ENCODE measurements at regions not wholly inside any gene's neighbourhood (a gene's known extent, or its start where the extent isn't known, plus 50 kb on each side); places are given as distances from the start of the nearest gene placed in this dataset.

DNA sequence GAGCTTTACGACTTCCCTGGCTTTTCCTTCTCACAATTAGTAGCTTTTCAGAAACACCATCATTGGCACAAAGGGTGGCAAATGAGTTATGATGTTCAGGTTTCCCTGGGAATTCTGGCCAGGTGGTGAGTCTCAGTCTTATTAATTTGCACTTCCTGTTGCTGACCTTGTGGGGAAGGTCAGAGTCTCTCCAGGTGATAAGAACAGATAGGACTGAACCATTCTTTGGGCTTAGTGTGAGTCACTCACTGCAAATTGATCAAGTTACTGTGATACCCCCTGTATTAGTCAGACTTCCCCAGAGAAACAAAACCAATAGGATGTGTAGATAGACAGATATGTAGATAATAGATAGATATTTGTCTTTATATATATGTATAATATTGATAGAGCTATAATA, 53.8 kb upstream of the RANBP3L start:
- DNase-seq, result no peak

DNA sequence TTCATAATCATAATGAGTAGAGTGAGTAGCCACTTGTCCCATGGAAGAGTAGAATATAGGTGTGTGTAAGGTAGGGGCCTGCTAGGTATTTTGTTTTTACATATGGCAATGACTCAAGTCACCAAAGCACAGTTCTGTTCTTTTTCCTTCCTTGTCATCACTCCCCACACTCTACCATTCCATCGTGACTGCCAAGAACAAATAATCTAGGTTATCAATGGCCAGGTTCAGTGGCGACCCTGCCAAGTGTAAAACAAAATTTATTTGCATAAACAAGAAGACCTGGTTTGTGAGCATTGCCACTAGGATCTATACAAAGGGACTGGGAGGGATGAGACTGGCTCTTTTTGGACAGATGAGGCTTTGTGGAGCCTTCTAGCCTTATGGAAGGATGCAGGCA, 55.2 kb upstream of the RANBP3L start:
- DNase-seq, result no peak

DNA sequence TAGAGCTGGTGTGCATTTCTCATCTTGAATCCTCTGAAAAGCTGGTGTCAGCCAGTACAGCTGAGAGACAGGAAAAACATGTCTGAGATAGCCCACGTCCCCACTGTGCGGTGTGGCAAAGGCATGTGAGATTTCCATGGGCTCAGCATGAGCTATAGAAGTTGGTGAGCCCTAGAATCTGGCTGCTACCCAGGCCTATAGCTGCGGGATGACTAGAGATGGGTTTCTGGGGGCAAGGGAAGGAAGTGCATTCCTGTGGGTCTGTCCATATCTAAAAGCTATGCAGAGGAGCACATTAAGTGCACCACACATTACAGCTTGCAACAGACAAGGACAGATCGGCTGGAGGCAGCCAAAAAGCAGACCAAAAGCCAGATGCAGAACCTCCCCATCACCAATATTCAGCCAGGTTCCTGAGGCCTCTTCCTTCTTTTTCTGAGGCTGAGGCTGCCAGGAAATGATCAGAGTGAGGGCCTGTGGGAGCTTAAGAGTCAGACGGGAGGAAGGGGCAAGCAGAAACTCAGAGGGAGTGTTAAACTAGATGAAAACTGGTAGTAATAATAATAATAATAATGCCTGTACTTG, 55.8 kb upstream of the RANBP3L start:
- peak; percentile 62 to 83 for DNase-seq

DNA sequence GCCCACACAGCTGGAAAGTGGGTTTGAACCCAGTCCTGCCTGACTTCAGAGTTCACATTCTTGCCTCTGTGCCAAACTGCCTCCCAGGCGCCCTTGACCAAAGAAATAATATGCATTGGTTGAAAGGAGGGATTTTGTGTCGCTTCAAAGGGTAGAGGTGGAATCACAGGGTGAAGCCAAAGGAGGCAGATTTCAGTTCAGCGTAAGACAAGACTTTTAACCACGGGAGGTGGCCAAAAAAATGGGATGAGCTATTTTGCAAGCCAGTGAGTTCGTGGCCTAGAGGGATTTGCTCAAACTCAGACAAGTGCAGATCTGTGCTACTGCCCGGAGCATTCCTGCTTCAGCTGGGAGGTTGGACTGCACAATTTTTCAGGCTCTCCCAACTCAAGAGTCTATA, 57.6 kb upstream of the RANBP3L start:
- DNase-seq, result no peak

DNA sequence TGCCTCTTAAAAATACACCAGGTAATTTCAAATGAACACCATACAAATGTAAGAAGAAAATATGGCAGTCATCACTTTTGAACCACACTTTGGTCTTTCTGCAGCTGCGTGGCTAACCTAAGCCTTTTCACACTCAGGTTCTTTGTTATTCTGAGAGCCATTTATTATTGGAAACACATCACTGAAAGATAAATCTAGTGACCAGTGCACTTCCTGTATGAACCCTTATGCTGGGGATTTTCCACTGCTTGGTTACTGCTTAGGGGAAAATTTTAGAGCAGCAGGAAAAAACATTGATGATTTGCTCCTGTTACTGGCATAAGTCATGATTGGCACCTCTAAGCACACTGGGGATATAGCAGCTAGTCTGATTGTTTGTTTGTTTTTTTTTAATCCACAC, 58.6 kb upstream of the RANBP3L start:
- no peak for DNase-seq

DNA sequence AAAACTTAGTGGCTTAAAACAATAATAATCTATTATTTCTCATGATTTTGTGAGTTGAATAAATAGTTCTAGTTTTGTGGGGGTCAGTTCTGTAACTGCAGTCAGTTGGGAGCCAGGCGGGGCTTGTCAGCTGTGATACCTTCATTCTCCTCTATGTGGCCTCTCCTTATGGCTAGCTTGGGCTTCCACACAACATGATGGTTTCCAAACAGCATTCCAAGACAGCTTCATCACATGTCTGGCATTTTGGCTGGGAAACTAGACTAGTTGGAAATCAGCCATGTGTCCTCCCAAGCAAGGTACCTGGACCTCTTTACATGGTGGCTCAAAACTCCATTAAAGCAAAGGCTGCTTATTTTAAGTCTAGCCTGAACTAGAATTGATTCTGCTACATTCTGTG, 61.4 kb upstream of the RANBP3L start:
- DNase-seq, result peak in 1 of 2 experiments; percentile 6

DNA sequence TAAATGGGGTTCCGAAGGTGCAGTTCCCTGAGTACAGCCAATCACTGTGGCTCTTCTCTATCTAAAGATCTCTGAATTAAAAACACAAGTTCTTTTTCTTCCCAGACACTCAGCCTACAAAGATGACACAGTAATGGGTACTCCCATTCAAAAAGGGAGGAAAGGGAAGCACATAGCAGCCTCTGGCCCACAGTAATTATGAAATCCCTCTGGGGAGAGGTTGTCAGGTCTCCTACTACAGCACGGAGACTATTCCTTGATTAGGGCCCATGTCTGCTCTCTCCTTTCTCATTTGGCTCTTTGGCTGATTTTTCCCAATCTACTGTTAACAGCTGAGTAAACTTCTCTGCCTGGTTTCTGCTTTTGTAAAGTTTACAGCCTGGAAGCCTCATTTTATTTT, 62.0 kb upstream of the RANBP3L start:
- DNase-seq, result no peak

DNA sequence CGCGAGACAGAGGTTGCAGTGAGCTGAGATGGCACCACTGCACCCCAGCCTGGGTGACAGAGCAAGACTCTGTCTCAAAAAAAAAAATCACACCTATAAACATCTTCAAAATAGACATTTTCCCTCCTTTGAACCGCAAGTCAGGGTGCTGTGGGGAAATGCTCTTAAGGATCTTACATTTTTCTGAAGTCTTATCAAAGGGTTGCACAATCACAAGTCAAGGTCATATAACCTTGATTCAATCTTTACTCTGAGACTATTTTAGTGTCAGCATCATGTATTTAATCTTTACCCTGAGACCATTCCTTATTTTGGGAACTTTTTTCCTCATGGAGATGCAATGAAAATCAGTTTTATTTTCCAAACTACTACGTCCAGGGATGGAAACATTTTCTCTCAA, 62.8 kb upstream of the RANBP3L start:
- DNase-seq, result no peak

DNA sequence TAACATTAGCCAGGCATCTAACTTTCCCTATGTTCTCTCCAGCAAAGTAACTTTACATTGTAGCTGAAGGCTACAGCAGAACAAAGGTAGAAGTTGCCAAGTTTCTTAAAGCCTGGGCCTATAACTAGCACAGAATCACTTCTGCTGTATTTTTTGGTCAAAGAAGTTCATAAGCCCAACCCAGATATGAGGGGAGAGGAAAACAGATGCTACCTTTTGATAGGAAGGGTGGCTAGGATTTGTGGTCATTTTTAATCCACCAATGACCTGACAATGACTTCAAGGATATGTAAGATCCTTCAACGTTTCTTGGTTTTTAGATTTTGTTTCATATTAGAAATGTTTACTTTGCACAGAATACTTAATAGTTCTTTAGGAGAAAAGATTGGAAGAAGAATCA, 64.2 kb upstream of the RANBP3L start:
- DNase-seq, result no peak

DNA sequence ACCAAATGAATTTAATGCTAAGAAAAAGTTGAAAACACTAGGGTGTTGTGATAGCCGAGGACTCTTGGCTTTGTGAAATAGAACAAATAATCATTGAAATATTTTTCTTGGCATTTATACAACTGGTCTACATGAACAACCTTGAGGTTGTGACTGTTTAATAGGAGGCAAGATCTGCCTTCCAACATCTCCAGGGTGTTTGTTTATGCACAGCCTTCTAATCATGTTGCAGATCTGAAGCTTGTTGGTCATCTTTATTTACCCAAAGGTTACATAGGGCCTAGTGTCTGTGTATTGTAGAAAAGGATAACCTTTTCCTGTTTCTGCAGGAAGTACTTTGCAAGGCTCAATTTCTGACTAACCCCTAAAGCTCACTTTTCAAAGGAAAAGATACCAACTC, 65.2 kb upstream of the RANBP3L start:
- DNase-seq, result no peak

DNA sequence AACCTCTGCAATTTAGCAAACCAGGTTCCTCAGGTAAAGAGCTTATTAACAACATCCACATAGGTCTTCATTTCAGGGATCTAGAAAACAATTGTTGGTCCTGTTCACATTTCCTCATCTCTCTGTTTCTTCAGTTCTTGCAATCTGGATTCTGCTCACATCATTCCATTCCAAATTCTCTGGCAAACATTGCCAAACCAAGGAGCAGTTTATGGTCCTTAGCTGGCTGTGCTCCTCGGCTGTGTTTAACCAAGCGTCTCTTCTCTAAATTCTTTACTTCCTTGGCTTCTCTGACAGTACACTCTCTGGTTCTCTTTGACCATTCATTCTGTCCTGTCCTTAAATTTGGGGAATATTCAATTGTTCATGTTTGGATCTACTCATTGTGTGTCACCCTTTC, 65.8 kb upstream of the RANBP3L start:
- DNase-seq, result no peak

DNA sequence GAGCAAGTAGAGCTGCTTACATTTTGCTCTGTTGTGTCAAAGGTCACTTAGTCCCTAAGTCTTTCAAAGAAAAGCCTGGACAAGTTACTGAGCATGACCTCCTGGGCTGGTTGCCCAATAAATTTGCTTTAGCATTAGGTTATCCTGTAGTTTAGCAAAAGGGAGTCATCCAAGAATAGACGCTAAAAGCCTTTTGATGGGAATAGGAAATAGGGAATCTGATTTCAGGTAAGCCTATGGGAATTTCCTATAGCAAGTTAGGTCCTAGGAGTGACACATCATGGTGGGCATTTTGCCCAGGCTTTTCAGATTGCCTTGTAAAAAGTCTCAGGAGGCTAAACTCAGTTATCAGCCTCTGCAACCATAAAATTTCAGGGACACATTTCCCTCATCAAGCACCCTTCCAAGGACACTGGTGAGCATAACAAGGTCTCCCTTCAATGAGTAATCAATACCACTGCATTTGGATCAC, 67.6 kb upstream of the RANBP3L start:
- no peak for DNase-seq

DNA sequence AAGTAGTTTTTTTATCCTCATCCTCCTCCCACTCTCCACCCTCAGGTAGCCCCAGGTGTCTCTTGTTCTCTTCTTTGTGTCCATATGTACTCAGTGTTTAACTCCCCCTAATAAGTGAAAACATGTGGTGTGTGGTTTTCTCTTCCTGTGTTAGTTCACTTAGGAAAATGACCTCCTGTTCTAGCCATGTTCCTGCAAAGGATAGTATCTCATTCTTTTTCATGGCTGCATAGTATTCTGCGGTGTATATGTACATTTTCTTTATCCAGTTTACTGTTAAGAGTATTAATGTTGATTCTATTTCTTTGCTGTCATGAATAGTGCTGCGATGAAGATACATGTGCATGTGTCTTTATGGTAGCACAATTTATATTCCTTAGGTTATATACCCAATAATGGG, 68.4 kb upstream of the RANBP3L start:
- DNase-seq, result no peak

DNA sequence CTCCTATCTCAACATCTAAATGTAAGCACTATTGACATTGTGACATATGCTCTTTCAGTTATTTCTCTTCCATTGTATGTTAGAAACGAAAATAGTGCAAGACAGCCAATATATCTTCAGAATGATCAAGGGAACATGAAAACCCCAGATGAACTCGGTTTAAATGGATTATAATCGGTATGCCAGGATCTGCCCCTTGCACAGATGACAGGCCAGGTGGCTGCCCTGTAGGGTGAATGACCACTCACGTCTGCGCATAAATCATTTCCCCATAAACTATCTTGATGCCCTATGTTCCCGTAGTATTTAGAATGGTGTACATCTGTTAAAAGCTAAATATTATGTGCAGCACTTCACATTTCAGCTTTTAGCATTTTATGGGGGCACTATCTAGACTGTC, 69.7 kb upstream of the RANBP3L start:
- no peak for DNase-seq

DNA sequence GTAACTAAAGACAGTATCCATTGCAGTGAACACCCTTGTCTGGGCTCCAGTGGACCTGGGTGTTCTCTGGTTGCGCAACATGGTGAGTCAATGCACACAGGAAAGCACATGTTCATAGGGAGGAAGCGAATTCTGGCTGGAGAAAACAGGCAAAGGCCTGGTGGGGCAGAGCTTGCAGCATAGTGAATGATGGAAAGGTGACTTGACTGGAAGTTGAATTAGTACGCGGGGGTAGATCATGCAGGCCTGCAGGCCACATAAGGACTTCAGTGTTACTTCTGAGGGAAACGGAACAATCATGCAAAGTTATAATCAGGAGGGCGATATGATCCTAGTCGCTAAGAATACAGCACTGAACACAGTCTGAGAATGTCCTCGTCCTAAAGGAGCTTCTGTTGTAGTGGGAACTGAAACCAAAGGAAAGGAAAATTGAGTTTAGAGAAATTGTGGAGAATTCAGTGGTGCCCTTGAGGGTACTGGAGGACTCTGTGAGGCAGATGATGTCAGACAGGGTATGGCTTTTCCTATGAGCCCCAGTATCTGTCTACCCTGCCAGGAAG, 71.9 kb upstream of the RANBP3L start:
- DNase-seq, result peak; percentile 94 to 96

DNA sequence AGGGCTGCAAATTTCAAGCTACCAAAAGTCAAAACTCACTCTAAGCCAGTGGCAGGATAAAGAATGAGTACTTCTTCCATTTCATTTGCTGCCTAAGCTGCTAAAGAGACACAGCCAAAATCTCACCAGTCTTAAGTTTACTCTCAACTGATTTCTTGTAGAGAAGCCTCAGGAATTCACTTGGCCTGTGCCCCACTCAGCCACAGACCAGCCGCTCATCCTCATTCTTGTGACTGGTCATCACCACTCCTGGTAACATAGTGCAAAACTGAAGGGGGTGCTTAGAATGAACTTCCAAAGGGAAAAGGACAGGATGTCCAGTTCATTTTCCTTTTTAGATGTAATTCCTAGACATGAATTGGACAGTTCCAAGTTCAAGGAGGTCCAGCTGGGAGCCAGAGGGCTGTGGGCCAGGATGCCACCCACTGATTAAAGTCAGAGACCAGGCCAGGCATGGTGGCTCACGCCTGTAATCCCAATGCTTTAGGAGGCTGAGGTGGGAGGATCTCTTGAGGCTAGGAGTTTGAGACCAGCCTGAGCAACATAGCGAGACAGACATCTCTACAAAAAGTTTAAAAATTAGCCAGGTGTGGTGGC, 72.7 kb upstream of the RANBP3L start:
- DNase-seq, result no peak

DNA sequence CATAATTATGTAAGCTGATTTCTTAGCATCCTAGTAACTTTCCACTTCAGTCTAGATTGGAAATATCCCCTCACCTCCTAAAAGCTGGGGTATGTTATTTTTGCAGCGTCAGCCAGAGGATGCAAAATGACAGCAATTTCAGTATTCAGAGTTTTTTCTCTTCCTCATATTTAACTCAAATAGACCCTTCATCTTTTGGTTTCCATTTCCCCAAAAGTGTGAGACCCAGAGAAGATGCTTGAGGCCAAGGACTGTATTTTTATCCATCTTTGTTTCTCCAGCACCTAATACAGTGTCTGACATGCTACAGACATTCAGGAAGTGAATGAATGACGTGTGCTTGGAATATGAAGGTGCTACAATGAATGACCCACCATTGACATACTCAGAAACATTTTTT, 75.5 kb upstream of the RANBP3L start:
- DNase-seq, result no peak

DNA sequence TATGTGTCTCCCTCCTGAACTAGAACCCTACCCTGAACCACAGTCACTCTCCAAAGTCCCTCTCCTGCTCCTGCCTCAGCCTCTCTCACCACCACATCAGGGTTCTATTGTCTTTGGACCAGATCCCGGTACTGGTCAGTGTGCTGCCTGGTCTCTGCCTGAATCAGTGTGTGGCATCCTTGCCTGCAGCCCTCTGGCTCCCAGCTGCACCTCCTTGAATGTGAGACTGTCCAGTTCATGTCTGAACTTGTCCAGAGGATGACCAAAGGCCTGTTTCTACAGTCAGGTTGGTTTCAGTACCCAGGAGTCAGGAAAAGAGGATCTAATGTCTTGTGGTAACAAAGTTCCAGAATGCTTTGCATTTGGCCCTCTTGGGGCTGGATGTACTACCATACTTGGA, 76.8 kb upstream of the RANBP3L start:
- no peak for DNase-seq

DNA sequence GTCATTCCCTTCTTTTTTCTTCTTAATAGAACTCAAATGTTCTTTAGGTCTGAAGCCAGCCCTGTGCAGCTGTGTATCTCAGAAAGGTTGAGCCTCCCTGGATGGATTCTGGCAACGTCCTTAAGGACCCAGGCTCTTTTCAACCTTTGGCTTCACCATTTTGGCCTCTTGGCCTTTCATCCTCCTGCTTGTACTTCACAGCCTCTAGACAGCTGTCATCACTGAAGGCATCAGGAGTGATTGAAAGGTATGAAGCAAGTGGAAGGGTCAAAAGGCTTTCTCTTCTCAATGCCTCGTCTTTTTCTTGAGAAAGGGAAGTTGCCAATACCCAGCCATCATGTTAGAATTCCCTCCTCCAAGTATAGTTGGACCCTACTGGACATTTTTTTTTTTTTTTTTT, 81.2 kb upstream of the RANBP3L start:
- DNase-seq, result no peak

DNA sequence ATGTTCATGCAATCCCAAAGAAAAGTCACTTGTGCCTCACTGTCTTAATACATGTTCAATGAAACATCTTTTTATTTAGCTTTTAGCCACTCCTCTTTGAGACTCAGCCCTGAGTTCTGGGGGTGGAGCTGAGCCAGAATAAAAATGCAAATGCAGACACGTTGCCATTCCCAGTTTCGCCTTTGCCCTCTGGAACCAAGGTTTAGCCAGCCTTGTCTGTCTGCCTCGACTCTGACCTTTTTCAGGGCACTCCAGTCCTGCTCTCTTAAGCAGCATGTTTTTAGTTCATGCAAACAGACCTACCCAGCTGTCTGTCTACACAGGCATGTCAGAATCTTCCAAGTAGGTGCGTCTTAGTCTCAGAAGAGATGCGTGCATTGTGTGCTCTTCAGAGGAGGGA, 82.2 kb upstream of the RANBP3L start:
- no peak for DNase-seq

DNA sequence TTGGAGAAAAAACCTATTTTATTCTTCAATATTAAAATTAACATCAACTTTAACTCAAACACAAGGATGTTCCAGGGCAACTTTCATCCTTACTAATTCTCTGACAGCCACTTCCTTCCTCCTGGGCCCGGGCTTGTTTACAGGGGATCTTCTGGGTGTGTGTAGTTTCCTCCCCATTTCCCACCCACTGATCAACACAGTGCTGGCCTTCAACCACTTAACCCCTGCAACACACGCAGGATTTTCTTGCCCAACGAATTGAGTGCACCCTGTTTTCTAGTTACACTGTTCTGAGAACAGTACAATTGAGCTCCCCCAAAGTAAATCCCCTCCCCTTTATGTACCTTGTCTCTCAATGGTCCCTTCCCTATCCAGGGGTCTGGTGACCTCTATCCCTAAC, 83.1 kb upstream of the RANBP3L start:
- DNase-seq, result no peak

DNA sequence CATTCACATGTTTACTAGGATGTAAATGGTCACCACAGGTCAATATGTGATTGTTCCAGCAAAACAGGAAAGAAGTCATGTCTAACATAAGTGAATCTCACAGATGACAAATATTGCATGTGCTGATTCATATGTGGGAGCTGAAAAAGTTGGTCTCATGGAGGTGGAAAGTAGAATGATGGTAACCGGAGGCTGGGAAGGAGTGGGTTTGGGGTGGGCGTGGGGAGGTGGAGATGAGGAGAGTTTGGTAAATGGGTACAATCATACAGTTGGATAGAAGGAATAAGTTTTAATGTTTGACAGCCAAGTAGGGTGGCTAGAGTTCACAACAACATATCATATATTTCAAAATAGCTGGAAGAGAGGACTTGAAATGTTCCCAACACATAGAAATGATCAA, 83.8 kb upstream of the RANBP3L start:
- no peak for DNase-seq

DNA sequence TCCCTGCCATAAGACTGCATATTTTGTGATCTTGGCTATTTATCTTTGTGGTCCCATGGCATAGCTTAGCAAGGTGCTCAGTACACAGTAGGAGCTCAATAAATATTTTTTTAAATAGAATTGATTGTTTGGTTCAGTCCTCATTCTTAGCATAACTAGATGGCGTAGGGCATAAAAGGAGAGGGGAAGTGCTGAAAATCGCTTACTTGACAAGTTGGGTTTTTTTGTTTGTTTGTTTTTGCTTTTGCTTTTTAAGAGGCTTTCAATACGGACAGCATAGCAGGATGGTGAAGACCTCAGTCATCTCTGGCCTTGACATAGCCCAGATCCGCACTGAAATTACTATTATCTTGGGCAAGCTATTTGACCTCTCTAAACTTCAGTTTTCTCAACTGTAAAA, 86.6 kb upstream of the RANBP3L start:
- no peak for DNase-seq

DNA sequence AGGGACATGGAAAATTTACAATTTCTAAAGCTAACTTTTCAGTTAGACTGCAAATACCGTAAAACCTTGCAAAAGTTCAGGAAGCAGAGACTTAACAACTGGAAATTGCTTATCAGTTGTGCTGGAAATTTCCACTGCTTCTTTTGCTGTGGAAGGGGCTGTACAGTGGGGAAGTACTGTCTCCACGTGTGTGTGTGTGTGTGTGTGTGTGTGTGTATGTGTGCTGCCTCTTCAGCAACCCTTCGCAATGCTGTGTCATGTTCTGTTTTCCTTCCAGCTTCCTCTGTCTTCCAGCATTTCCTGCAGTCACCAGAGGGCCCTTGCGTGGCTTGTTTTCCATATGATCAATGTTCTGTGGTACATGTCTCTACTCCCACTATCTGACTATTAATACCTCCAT, 87.5 kb upstream of the RANBP3L start:
- DNase-seq, result peak; percentile 83 to 88

DNA sequence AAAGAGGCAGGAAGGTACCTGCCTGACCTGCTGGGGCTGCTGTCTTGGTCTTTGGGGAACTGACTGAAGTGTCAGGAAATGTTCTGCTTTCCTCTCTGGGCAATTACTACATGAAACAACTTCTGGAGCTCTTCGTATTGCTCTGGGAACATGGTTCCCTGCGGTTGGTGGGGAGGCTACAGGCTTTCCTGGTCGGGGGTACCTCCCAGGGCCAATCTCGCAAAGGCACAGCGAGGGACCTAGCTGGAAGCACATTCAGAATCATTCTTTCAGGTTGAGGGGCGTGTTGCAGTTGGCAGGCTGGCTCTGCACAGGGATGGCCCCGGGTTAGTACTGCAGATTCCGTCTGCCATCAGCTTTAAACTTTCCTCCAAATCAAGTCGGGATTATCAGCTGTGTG, 88.9 kb upstream of the RANBP3L start:
- DNase-seq, result peak; percentile 42 to 52
